DND-41 (cell line): ENCODE measurements at regions not wholly inside any gene's neighbourhood (a gene's known extent, or its start where the extent isn't known, plus 50 kb on each side); places are given as distances from the start of the nearest gene placed in this dataset.

Source experiments
- ATAC-seq: fragments of 200-7000 bp; cut with Tn5 transposase; 3 replicates; pipeline ENCODE4 v1.9.1; 2021; ENCODE audit warnings: low read depth; ENCODE audit not compliant: insufficient read depth
- DNase-seq: peaks from one replicate; pipeline ENCODE4 v3.0.0-alpha.2; 2020
- H2AFZ ChIP-seq: 2 replicates; pipeline ENCODE4 v1.6.0; 2012; ENCODE audit warnings: low read depth, low read length
- H3K27ac ChIP-seq: 2 replicates; pipeline ENCODE4 v1.5.1; 2012; ENCODE audit warnings: low read length, inconsistent platforms
- H3K27me3 ChIP-seq: fragments of 200-600 bp; sonication (generic); 2 replicates; pipeline ENCODE4 v1.6.0; 2012; ENCODE audit warnings: low read length, mild to moderate bottlenecking, inconsistent platforms; ENCODE audit not compliant: insufficient read depth, poor library complexity
- H3K36me3 ChIP-seq: 2 replicates; pipeline ENCODE4 v1.5.1; 2012; ENCODE audit warnings: low read length, inconsistent platforms; ENCODE audit not compliant: insufficient read depth
- H3K4me1 ChIP-seq: 2 replicates; pipeline ENCODE4 v1.5.1; 2012; ENCODE audit warnings: mild to moderate bottlenecking, low read length; ENCODE audit not compliant: insufficient read depth
- H3K4me2 ChIP-seq: 2 replicates; pipeline ENCODE4 v1.6.0; 2012; ENCODE audit warnings: mild to moderate bottlenecking, moderate library complexity, low read length, inconsistent platforms; ENCODE audit not compliant: insufficient read depth
- H3K4me3 ChIP-seq, 2 experiments: fragments of 200-600 bp in 1 of 2; shearing (Covaris generic) in 1 of 2; 2 replicates each; pipeline ENCODE4 v1.5.1; 2012 to 2016; ENCODE audit warnings: inconsistent platforms in 2 of 2, low read length in 2 of 2, mild to moderate bottlenecking in 2 of 2, low read depth in 1 of 2, moderate library complexity in 1 of 2
- H3K79me2 ChIP-seq: 2 replicates; pipeline ENCODE4 v1.6.0; 2012; ENCODE audit warnings: low read length, inconsistent platforms; ENCODE audit not compliant: insufficient read depth
- H3K9ac ChIP-seq: 2 replicates; pipeline ENCODE4 v1.6.0; 2012; ENCODE audit warnings: low read depth, mild to moderate bottlenecking, inconsistent platforms, low read length, moderate library complexity
- H3K9me3 ChIP-seq: 2 replicates; pipeline ENCODE4 v1.5.1; 2012; ENCODE audit warnings: low read length, moderate library complexity, mild to moderate bottlenecking, inconsistent platforms; ENCODE audit not compliant: insufficient read depth, severe bottlenecking
- H4K20me1 ChIP-seq: 2 replicates; pipeline ENCODE4 v1.6.0; 2012; ENCODE audit warnings: low read length; ENCODE audit not compliant: insufficient read depth
- CTCF ChIP-seq: IDR thresholded peaks from 2 replicates; pipeline ENCODE4 v1.5.1; 2012; ENCODE audit warnings: borderline replicate concordance, low read length, moderate library complexity, mild to moderate bottlenecking; ENCODE audit not compliant: poor library complexity, severe bottlenecking; ENCODE audit errors: extremely low read depth
- EZH2 ChIP-seq: IDR thresholded peaks from 3 replicates; pipeline ENCODE4 v1.6.1; 2012; ENCODE audit warnings: borderline replicate concordance, low read depth, mild to moderate bottlenecking, moderate library complexity, low read length, inconsistent platforms; ENCODE audit not compliant: severe bottlenecking

- H4K20me1 ChIP-seq = no peaks in the 10 kb centered on the region
- no peak overlapping the region for H3K4me2 ChIP-seq
- H3K27me3 ChIP-seq = peaks cover 6% of the 10 kb centered on the region
- H3K4me3 ChIP-seq = no peak overlapping the region
- TF ChIP-seq CTCF (no peak), EZH2 (no peak)
- no peaks in the 10 kb centered on the region for H3K79me2 ChIP-seq
- H2AFZ ChIP-seq = no peak overlapping the region
- ATAC-seq (no peak), DNase-seq (no peak)
- peaks cover 15% of the 10 kb centered on the region for H3K4me1 ChIP-seq
- no peak overlapping the region for H3K27ac ChIP-seq
- no peaks in the 10 kb centered on the region for H3K36me3 ChIP-seq
- no peak overlapping the region; the same call in 1 of the 2 replicates for H3K9ac ChIP-seq
- no peaks in the 10 kb centered on the region for H3K9me3 ChIP-seq
Observed at GRCh38 chr10:30782537-30783461, 153.2 kb upstream of the LYZL2 start.

- Histone ChIP-seq H3K79me2 (no peaks in the 10 kb centered on the region), H3K4me1 (peaks cover 15% of the 10 kb centered on the region), H3K4me3 (no peak overlapping the region), H4K20me1 (no peaks in the 10 kb centered on the region), H3K27ac (no peak overlapping the region), H3K4me2 (no peak overlapping the region), H3K9ac (no peak overlapping the region), H2AFZ (no peak overlapping the region), H3K27me3 (peaks cover 8% of the 10 kb centered on the region), H3K36me3 (no peaks in the 10 kb centered on the region), H3K9me3 (no peaks in the 10 kb centered on the region)
- DNase-seq (no peak), ATAC-seq (no peak)
- TF ChIP-seq EZH2 (no peak), CTCF (no peak)
Observed at GRCh38 chr10:30782157-30782536, 152.6 kb upstream of the LYZL2 start.

- DNase-seq (no peak), ATAC-seq (no peak)
- no peaks in the 10 kb centered on the region for H3K79me2 ChIP-seq
Observed at GRCh38 chr10:30781670-30782121, 152.1 kb upstream of the LYZL2 start.

More at GRCh38 chr10:30781670-30782121, 152.1 kb upstream of the LYZL2 start:
- Histone ChIP-seq H3K27ac (no peak overlapping the region), H3K9ac (no peak overlapping the region), H3K9me3 (no peaks in the 10 kb centered on the region), H3K36me3 (no peaks in the 10 kb centered on the region), H3K27me3 (peaks cover 8% of the 10 kb centered on the region), H4K20me1 (no peaks in the 10 kb centered on the region), H2AFZ (no peak overlapping the region), H3K4me3 (no peak overlapping the region), H3K4me2 (no peak overlapping the region), H3K4me1 (peaks cover 15% of the 10 kb centered on the region)
- TF ChIP-seq EZH2 (no peak), CTCF (no peak)
